Activated CD8-positive, alpha-beta memory T cell treated with anti-CD3 and anti-CD28 coated beads, Interleukin-2, amount 50 U/mL, for 1 hour (primary cell): ENCODE measurements at regions not wholly inside any gene's neighbourhood (a gene's known extent, or its start where the extent isn't known, plus 50 kb on each side); places are given as distances from the start of the nearest gene placed in this dataset.

Source experiments
- DNase-seq: peaks from one replicate; pipeline ENCODE4 v3.0.0-alpha.2; 2020; ENCODE audit errors: extremely low read depth

DNA sequence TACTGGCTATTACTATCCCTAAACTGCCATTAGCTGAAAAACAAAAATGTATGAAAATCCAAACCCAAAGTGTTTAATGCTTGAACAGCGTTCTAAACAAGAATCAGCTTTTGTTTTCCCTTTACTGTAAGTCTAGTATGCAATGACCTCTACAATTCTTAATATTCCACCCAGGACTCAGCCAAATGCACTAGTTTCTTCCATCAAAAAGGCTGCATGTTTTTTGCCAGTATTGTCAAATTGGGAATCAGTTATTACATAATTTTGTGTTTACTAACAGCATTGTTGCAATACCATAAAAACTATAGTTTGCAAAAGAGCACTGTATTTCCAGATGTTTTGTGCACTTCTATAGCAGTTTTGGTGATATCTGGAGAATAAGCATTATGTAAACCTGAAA lies 634.5 kb downstream of the LTN1 start:
- no peak for DNase-seq

DNA sequence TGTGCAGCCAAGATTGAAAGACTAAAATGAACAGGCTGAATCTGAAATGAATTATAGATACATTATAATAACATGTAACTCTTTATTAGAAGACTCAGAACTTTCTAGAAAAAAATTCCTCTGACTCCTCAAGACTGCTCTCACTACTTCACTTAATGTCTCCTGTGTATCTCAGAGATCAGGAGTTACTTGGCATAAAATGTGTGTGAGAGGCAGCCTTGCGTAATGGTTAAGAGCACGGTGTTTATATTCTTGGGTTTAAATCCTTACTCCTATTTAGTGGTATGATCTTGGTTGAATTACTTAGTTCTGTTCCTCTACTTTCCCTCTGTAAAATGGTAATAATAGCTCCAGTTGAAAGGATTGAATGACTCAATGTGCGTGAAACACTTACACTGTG lies 634.9 kb downstream of the LTN1 start:
- DNase-seq, result no peak

DNA sequence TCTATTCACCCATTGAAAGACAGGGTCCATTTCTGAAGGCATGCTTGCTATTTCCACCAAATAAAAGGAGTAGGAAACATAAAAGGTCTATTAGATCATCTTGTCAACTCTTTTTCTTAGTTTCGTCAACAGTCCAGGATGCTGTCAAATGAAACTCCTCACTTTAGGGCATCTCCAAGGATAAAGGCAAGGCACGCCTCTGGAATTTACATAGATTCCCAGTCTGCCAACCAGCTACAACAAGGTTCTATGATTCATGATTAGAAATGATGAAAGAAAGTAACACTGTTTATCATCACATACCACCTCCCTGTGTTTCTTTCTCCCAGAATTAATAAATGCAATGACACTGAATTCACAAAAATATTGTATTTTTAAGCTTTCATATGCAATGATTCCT lies 636.3 kb downstream of the LTN1 start:
- no peak for DNase-seq

DNA sequence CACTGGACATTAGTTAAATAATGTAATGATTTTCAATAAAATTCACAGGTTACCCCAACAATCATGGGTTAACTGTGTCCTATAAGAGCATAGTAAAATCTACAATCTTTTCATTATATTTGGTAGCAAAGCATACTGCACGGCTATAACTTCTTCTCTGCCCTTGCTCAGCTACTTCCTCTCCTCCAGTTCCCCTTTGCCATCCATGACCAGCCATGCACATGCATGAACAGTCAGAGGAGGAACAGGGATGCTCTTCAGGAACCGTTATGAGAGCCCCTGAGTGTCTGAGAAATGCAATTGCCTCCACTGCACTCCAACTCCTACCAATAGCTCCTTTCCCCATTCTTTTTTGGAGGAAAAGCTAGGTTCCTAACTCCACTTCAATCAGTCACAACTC lies 646.7 kb downstream of the LTN1 start:
- no peak for DNase-seq

DNA sequence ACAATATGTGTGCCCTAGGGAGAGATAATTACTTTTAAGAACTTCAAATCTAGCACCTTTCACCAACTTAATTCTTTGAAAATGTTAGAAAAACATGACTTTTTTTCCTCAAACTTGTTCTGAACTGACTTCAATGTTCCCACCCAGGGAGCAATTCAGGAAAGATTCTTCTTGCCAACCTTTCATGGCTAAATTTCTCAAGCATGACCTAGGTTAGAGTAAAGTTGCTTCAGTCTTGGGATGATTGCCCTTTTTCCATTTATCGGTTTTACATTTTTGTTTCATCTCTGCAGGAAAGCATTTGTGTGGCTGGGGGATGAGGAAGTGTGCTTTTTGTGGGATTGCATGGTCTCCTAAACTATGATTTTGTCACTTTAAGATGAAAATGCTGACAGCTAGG lies 647.7 kb downstream of the LTN1 start:
- DNase-seq, result no peak

DNA sequence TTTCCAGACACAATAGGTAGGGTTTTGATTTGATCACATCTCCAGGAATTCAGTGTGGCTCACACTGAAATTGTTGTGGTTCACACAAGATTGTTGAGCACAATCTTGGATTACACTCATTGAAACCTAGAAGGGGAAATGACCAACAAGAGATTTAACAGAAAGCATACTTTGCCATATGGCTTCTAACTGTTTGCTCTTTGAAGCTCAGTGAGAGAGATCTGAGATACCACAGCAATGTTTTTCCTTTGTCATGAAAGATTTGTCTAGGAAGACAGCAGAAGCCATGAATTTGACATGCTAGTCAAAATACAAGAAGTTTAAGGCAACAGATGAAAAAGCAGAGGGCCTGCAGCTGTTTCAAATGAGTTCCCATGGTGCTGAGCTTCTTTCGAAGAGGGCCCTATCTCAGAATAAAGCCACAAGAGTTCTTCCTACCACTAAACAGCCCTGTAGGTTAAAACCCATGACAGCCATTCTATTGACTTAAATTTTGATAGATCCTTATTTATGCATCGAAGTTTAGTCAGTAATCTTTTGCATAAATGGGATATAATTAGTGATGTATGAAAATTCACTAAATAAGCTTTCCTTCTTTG lies 650.4 kb downstream of the LTN1 start:
- DNase-seq, result no peak

DNA sequence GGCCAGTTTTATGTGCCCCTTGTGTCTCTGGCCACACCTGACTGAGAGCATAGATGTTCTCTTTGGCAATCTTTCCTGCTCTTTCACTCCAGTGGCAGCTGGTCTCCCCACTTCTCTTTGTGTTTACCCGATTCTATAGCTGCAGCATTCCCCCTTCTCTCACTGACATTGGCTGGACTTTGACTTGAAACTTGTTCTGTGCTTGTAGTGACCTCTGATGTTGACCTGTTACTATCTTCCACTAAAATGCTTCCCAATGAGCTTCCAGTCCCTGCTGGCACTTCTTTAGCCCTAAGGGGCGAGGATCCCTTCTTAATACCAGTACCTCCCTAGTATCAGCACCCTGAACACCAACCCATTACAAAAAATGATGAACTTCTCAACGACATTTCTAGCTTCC lies 653.3 kb downstream of the LTN1 start:
- no peak for DNase-seq

DNA sequence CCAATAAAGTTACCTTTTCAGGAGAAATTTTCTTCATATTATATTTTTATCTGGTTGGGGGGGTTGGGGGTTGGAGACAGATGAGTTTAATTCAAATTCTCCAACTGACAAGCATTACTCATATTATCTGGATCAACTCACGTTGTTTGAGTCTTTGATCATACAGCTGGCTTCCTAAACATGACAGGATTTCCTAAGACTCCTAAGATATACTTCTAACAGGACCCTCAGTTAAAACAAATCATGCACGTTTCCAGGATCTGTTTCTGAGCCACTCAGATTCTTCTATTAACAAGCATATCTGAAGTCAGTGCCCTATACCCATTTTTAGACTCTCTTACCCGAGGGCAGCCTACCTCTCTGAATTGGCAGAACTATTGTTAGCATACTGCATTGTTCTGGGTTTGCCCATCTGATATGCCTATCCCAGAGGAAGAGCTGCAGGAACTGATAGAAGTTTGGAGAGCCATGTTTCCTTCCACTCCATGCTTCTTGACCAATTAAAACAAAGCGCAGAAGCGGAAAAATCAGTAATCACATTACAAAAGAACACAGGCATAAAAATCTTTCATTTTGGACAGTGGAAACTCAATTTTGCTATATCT lies 653.9 kb downstream of the LTN1 start:
- DNase-seq, result no peak

DNA sequence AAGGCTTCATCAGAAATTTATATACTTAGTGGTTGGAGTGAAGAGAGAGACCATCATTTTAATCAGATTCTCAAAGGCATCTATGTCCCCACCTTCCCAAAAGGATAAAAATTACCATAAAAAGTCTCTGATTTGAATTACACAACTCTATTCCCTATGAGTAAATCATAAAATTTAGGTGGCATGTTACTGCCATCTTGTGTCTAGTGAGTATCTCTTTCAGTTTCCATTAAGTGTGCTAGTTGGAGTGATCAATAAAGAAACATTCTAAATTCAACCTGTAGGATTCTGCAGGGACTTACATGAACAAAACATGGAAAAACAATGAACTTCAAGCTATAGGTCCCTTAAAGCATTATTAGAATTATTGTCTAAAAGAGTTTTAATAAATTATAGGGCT lies 655.4 kb downstream of the LTN1 start:
- DNase-seq, result no peak

DNA sequence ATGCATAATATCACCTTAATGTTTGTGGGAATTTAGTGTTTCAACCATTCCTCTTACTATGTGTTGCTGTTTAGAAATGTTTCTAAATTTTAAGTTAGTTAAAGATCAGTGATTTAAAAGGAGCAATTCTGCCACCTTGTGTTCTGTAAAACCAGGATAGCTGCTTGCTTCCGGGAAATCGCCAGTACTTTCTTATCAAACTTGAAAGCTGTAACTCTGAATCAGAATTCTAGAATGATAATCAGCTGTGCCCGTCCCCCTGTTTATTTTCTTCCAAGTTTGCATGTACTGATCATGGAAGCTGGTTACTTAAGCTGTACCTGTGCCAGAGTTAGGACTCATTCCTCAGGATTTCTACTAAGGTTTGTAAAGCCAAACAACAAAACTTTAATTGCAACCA lies 656.4 kb downstream of the LTN1 start:
- DNase-seq, result no peak

DNA sequence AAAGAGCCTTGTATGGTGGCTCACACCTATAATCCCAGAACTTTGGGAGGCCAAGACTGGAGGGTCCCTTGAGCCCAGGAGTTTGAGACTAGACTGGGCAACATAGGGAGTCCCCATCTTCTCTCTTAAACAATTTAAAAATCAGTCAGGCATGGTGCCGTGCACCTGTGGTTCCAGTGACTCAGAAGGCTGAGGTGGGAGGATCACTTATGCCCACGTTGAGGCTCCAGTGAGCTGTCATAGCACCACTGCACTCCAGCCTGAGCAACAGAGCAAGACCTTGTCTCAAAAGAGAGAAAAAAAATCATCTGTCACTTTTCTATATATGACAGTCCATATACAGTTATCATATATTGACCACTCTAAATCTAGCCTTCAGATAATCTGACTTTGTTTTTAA lies 658.3 kb downstream of the LTN1 start:
- no peak for DNase-seq

DNA sequence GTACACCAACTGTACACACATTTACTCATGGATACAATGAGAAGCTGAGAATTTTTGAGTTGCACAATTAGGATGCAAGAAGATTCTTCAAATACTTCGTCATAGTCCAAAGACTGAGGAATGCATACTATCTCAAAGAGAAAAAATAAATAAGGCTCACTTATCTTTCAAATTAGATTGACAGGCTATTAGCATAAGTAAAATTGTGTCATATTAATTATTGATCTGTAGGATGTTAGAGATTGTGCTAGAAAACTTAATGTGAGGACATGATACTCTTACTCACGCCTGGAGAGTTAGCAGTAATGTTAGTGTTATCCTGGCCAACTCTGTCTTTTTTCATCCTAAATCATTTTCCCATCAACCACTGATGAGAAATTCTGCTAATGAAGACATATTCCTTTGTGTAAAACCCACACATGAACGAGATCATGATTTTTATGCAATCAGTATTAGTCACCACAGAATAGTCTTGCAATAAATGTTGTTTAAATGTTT lies 659.0 kb downstream of the LTN1 start:
- DNase-seq, result no peak

DNA sequence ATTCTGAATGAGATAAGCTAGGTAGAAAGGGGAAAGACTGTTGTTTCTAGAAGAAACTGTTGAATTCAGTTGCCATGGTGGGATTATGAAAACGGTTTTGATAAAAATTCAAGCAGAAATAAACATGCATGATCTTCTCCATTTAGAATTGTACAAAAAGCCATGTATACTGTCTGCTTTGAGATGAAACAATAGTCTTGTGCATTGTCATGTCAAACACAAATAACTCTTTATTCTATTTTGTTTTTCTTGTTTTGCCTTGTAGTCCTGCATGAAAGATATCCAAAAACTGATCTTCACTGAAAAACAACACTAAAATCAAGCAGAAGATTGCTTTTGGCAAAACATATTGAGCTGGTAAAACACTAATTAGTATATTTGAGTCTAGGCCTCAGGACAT lies 659.9 kb downstream of the LTN1 start:
- DNase-seq, result no peak

DNA sequence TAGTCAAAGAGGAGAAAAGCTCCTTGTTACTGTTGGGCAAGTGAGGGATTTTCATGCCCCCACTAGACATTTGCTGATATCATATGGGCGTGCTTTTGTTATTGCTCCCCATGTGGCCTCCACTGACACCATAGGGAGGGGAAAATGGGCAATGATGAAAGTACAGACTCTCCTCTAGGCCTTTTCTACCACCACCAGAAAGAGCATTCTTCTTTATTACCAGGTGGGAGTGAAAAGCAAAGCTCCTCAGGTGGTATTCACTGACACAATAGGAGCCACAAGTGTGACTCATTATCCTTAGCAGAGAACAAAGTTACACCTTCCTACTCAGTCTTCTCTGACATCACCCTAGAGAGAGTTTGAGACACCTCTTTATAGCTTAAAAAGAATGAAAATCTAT lies 667.1 kb downstream of the LTN1 start:
- no peak for DNase-seq

DNA sequence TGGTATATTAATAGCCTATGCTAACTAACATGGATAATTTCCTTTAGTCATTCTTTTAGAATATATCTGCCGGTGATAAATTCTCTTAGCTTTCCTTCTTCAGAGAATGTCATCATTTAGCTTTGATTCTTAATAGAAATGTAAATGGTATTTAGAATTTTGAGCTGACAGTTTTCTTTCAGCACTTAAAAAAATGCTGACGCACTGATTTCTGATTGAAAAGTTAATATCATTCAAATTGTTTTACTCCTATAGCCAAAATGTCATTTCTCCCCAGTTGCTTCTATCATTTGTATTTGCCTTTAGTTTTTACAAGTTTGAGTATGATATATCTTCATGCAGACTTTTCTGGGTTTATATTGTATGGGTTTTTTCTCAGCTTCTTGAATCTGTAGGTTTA lies 668.0 kb downstream of the LTN1 start:
- no peak for DNase-seq

DNA sequence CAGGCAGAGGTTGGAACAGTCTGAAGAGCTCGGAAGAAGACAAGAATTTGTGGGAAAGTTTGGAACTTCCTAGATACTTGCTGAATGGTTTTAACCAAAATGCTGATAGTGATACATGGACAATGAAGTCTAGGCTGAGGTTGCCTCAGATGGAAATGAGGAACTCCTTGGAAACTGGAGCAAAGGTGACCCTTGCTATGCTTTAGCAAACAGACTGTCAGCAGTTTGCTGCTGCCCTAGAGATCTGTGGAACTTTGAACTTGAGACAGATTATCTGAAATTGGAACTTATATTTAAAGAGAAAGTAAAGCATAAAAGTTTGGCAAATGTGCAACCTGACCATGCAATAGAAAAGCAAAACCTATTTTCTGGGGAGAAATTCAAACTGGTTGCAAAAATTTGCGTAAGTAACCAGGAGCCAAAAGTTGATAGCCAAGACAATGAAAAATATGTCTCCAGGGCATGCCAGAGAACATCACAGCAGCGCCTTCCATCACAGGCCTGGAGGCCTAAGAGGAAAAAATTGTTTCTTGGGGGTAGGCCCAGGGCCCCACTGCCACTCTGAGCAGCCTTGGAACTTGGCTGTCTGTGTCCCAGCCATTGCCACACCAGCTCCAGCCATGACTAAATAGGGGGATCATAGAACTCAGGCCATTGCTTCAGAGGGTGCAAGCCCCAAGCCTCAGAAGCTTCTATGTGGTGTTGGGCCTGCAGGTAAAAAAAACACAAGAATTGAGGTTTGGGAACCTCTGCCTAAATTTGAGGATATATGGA lies 675.3 kb downstream of the LTN1 start:
- no peak for DNase-seq

DNA sequence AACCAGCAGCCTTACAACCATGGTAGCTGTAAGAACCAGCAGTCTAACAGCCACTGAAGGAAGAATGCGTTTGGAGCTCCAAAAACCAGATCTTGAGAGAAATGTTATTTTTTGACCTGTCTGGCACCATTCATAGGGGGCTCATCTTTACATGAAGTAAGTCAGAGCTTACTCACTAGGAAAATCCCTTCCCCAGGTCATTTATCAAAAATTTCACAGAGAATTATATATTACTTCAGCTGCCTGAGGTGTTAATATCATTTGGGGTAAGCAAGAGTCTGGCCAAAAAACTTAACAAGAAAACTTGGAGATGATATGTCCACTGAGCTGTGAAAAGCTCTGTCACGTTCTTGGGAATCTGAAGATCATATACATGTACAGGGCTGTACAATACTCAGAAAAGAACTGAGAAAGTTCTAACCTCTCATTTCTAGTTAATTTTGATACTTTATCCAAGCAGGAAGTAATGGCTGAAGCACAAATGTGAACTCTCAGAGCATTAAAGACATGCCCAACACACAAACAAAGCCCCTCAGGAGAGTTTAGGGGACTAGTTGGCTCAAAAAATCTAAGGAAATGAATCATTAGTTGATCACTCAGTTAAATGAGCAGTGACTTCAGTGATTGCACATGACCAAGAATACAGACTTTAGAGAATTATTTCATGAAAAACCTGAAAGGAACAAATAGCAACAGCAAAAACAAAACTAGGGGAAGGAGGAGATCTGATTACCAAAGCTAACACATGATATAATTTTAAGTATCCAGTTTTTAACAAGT lies 681.1 kb downstream of the LTN1 start:
- no peak for DNase-seq

DNA sequence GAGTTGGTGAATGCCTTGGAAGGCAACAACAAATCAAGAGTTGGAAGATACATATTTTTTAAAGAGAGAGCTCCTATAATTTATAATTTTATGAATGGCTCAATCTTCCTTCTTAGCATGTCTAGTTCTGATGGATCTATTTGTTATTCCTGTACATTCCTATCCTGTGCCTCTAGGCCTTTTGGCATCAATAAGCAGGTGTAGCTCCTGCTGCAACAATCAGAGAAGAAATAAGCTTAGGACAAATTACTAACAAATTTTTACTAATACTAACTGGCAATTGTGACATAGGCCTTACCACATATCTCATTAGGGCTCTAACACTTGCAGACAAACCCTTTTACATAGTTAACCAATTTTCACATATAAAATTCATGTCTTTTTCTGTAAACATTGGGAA lies 682.0 kb downstream of the LTN1 start:
- DNase-seq, result no peak

DNA sequence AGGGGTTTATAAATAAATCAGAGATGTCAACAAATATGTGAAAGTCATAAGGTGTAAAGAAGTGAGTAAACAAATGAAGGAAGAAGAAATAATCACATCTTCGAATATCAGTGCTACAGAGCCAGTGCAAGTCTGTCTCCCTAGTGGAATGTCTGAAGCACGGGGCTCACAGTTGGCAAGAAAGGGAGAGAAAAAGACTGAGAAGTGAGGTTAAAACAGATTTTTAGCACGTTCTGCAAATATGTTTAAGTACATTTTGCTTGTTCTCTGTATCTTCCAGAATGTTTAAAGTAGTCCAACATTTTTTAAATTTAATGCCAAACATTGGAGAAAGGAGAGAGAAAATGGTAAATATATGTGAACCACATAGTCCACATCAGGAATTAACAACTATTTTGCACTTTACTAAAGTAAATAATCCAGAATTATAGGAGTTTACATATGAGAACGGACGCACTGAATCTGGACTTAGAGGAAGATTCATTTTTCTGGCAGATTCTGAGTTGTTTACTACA lies 682.4 kb downstream of the LTN1 start:
- no peak for DNase-seq

DNA sequence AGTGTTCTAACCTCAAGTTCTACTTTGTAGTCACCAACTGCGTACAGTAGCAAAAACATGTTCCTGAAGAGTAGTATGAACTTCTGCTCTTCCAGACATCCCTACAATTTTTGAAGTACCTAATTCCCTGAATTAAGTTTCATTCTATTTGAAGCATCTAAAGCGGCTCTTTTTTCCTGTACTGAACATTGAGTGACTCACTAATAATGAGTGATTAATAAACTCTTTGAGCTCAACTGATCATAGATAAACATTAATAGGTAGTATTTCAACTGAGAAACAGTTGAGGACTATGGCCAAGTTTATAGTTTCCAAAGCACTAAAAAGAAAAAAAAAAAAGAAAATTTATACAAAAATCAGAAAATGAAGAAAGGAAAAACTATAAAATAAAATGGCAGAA lies 683.1 kb downstream of the LTN1 start:
- no peak for DNase-seq

DNA sequence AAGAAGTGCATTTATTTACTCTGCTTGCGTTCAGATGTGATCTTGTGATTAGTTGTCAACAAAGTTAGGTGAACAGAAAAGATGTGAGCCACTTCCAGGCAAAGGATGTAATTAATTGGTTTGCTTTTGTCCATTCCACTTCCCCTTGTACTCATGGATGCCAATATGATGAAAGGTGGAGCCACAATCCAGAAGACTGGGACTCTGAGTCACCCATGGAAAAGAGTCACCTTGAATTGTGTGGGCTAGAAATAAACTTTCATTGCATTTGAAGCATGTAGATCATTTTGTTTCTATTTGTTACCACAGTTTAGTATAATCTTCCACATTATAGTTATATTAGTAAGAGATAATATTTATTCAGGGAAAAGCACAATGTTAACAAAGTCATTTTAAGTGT lies 684.2 kb downstream of the LTN1 start:
- no peak for DNase-seq

DNA sequence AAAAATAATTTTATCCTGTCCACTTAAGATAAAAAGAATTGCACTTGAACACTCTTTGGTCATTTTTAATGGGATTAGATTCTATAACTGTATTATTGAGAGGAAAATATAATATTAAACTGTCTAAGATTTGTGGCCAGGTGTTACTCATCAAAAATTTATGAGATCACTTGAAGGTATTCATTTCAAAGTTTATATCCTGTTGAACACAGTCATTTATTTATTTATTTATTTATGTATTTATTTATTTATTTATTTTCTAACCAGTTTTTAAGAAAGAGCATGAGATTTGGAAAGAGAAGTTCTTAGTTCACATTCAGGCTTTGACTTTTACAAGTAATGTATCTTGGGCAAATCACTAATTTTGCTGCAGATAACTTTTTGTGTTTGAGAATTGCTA lies 692.7 kb downstream of the LTN1 start:
- DNase-seq, result no peak
